GM23338 (cell line): ENCODE measurements at regions not wholly inside any gene's neighbourhood (a gene's known extent, or its start where the extent isn't known, plus 50 kb on each side); places are given as distances from the start of the nearest gene placed in this dataset.

Source experiments
- ATAC-seq: fragments of 200-7000 bp; cut with Tn5 transposase; 3 replicates; pipeline ENCODE4 v1.9.1; 2020
- DNase-seq: peaks from one replicate; pipeline ENCODE4 v3.0.0-alpha.2; 2015; ENCODE audit warnings: low spot score
- H2AFZ ChIP-seq: fragments of 200-600 bp; sonication (generic); 2 replicates; pipeline ENCODE4 v1.8.0; 2016; ENCODE audit warnings: antibody characterized with exemption, mild to moderate bottlenecking, moderate library complexity
- H3F3A ChIP-seq: fragments of 200-600 bp; sonication (generic); replicated peaks from 2 replicates; pipeline ENCODE4 v1.8.0; 2017; ENCODE audit warnings: antibody characterized with exemption, mixed run types, low read depth
- H3K27ac ChIP-seq: fragments of 200-600 bp; sonication (generic); 2 replicates; pipeline ENCODE4 v1.6.1; 2016; ENCODE audit warnings: low read depth
- H3K27me3 ChIP-seq: fragments of 200-600 bp; sonication (generic); 2 replicates; pipeline ENCODE4 v1.8.0; 2016; ENCODE audit warnings: mild to moderate bottlenecking, mixed run types, moderate library complexity; ENCODE audit not compliant: insufficient read depth
- H3K36me3 ChIP-seq: fragments of 200-600 bp; sonication (generic); 2 replicates; pipeline ENCODE4 v1.8.0; 2016; ENCODE audit warnings: mild to moderate bottlenecking; ENCODE audit not compliant: insufficient read depth
- H3K4me1 ChIP-seq: fragments of 200-600 bp; sonication (generic); 2 replicates; pipeline ENCODE4 v1.8.0; 2016; ENCODE audit warnings: mild to moderate bottlenecking, moderate library complexity; ENCODE audit not compliant: insufficient read depth
- H3K4me2 ChIP-seq: fragments of 200-600 bp; sonication (generic); 2 replicates; pipeline ENCODE4 v1.7.1; 2017; ENCODE audit warnings: mixed run types
- H3K4me3 ChIP-seq: fragments of 200-600 bp; sonication (generic); 2 replicates; pipeline ENCODE4 v1.6.1; 2016; ENCODE audit warnings: mixed run types
- H3K79me2 ChIP-seq: fragments of 200-600 bp; sonication (generic); replicated peaks from 2 replicates; pipeline ENCODE4 v1.8.0; 2017; ENCODE audit warnings: mild to moderate bottlenecking; ENCODE audit not compliant: insufficient read depth
- H3K9me2 ChIP-seq: fragments of 200-600 bp; sonication (generic); 2 replicates; pipeline ENCODE4 v1.8.0; 2017; ENCODE audit not compliant: insufficient read depth
- H4K20me1 ChIP-seq: fragments of 200-600 bp; sonication (generic); replicated peaks from 2 replicates; pipeline ENCODE4 v1.8.0; 2017; ENCODE audit warnings: mild to moderate bottlenecking; ENCODE audit not compliant: insufficient read depth
- H3K27ac Mint-ChIP-seq: 2 replicates; pipeline ENCODE4 v1.8.0; 2020; ENCODE audit warnings: inconsistent platforms, mild to moderate bottlenecking, moderate library complexity, mixed read lengths
- H3K27me3 Mint-ChIP-seq: 3 replicates; pipeline ENCODE4 v1.8.0; 2022; ENCODE audit warnings: low read depth, mild to moderate bottlenecking, moderate library complexity, mixed read lengths, inconsistent platforms; ENCODE audit not compliant: insufficient read depth, poor library complexity
- H3K36me3 Mint-ChIP-seq: 3 replicates; pipeline ENCODE4 v1.8.0; 2021; ENCODE audit warnings: low read depth, mild to moderate bottlenecking, inconsistent platforms, moderate library complexity, mixed read lengths
- H3K4me1 Mint-ChIP-seq: 3 replicates; pipeline ENCODE4 v1.8.0; 2020; ENCODE audit warnings: mild to moderate bottlenecking, inconsistent platforms, mixed read lengths
- H3K4me3 Mint-ChIP-seq: 3 replicates; pipeline ENCODE4 v1.8.0; 2021; ENCODE audit warnings: moderate library complexity, mild to moderate bottlenecking, inconsistent platforms, mixed read lengths
- H3K9me3 Mint-ChIP-seq: 3 replicates; pipeline ENCODE4 v1.8.0; 2020; ENCODE audit warnings: moderate library complexity, mild to moderate bottlenecking, inconsistent platforms, mixed read lengths
- CREB1 ChIP-seq: fragments of 250-450 bp; sonication (Bioruptor Pico); IDR thresholded peaks from 2 replicates; pipeline ENCODE4 v1.5.0; 2020; ENCODE audit warnings: low read depth, mild to moderate bottlenecking, moderate library complexity
- EZH2 ChIP-seq: fragments of 200-600 bp; sonication (generic); IDR thresholded peaks from one replicate; pipeline ENCODE4 v1.8.0; 2017; ENCODE audit warnings: antibody characterized with exemption, mild to moderate bottlenecking, low read depth; ENCODE audit not compliant: unreplicated experiment
- EZH2phosphoT487 ChIP-seq: fragments of 200-600 bp; sonication (generic); IDR thresholded peaks from one replicate; pipeline ENCODE4 v1.8.1; 2018; ENCODE audit warnings: antibody characterized with exemption; ENCODE audit not compliant: unreplicated experiment
- JUNB ChIP-seq: IDR thresholded peaks from one replicate; pipeline ENCODE4 v1.6.1; 2016; ENCODE audit warnings: antibody characterized with exemption; ENCODE audit not compliant: unreplicated experiment
- NANOG ChIP-seq: IDR thresholded peaks from 2 replicates; pipeline ENCODE4 v1.6.1; 2016; ENCODE audit warnings: antibody characterized with exemption, borderline replicate concordance
- POLR2AphosphoS5 ChIP-seq: IDR thresholded peaks from 2 replicates; pipeline ENCODE4 v1.6.1; 2016; ENCODE audit warnings: antibody characterized with exemption, low read depth
- STAT1 ChIP-seq: IDR thresholded peaks from one replicate; pipeline ENCODE4 v1.6.1; 2016; ENCODE audit warnings: antibody characterized with exemption; ENCODE audit not compliant: unreplicated experiment
- ZNF331 ChIP-seq: fragments of 250-450 bp; sonication (Bioruptor Pico); IDR thresholded peaks from 2 replicates; pipeline ENCODE4 v1.5.0; 2020; ENCODE audit warnings: low read depth, mild to moderate bottlenecking, moderate library complexity
- ZNF462 ChIP-seq: fragments of 250-450 bp; sonication (Bioruptor Pico); IDR thresholded peaks from 2 replicates; pipeline ENCODE4 v1.5.0; 2020; ENCODE audit warnings: mild to moderate bottlenecking, moderate library complexity
- TF ChIP-seq, protein P1 (sequence below), 2 experiments: fragments of 200-600 bp in 1 of 2; sonication (generic) in 1 of 2; conservative IDR thresholded peaks; 2 replicates each; pipeline versions ENCODE4 v1.5.1 to v1.6.1; 2016 to 2017; ENCODE audit warnings: antibody characterized with exemption in 2 of 2, low read depth in 2 of 2, mild to moderate bottlenecking in 2 of 2, moderate library complexity in 1 of 2

DNA sequence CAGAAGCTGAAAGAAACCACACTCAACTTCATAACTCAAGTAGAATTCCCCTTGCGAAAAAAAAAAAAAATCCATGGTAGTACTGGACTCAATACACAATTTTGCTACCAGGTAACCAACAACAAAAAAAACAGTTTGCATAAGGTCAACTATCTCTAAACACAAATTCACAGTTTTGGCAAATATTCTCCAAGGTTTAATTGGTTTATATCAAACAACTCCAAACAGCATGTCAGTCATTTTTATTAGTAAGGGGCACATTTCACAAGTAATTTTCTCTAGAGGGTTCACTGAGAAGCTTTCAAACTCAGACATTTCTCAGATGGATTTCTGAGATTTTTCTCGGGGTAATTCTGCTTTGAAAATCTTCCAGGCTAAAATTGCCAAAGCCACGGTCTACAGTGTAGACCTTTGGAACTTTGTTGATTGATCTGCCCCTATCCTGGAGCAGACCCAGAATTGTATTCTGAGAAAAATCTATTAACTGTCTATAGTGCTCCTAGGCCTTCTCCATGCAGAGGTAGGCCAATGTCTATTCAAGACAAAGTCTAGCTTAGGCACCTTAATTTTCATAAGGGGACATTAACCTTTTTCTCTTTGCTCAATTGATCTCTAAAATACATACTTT is 73.7 kb upstream of the NFKB1 start:
- no peaks in the 10 kb centered on the region for H3K79me2 ChIP-seq
- H4K20me1 ChIP-seq, result no peaks in the 10 kb centered on the region
- H3K4me1 Mint-ChIP-seq, result peaks cover 10% of the 10 kb centered on the region
- no peaks in the 10 kb centered on the region for H3K36me3 ChIP-seq
- no peak for DNase-seq
- no peaks in the 10 kb centered on the region for H3F3A ChIP-seq
- no peak overlapping the region for H3K4me3 Mint-ChIP-seq
- no peaks in the 10 kb centered on the region for H3K27me3 ChIP-seq
- TF ChIP-seq CREB1 (CRISPR knock-in tag) (no peak), NANOG (no peak), ZNF331 (CRISPR knock-in tag) (no peak), STAT1 (no peak), EZH2 (no peak), POLR2AphosphoS5 (no peak), JUNB (no peak)
- TF ChIP-seq, protein P1, sequence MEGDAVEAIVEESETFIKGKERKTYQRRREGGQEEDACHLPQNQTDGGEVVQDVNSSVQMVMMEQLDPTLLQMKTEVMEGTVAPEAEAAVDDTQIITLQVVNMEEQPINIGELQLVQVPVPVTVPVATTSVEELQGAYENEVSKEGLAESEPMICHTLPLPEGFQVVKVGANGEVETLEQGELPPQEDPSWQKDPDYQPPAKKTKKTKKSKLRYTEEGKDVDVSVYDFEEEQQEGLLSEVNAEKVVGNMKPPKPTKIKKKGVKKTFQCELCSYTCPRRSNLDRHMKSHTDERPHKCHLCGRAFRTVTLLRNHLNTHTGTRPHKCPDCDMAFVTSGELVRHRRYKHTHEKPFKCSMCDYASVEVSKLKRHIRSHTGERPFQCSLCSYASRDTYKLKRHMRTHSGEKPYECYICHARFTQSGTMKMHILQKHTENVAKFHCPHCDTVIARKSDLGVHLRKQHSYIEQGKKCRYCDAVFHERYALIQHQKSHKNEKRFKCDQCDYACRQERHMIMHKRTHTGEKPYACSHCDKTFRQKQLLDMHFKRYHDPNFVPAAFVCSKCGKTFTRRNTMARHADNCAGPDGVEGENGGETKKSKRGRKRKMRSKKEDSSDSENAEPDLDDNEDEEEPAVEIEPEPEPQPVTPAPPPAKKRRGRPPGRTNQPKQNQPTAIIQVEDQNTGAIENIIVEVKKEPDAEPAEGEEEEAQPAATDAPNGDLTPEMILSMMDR (conservative IDR thresholded peaks at IDR 0.05; ENCODE audit: low read depth in 2 of 2), result no peak
- no peak for ATAC-seq
- no peak overlapping the region for H3K27ac Mint-ChIP-seq
- H3K27ac ChIP-seq, result no peak overlapping the region
- no peaks in the 10 kb centered on the region for H3K9me2 ChIP-seq
- H2AFZ ChIP-seq, result no peak overlapping the region
- peaks cover 6% of the 10 kb centered on the region; the same call in 2 of the 3 replicates for H3K36me3 Mint-ChIP-seq
- no peaks in the 10 kb centered on the region for H3K4me1 ChIP-seq
- H3K4me2 ChIP-seq, result no peak overlapping the region
- H3K27me3 Mint-ChIP-seq, result no peaks in the 10 kb centered on the region
- H3K9me3 Mint-ChIP-seq, result peaks cover 5% of the 10 kb centered on the region; the same call in 1 of the 3 replicates
- H3K4me3 ChIP-seq, result no peak overlapping the region

DNA sequence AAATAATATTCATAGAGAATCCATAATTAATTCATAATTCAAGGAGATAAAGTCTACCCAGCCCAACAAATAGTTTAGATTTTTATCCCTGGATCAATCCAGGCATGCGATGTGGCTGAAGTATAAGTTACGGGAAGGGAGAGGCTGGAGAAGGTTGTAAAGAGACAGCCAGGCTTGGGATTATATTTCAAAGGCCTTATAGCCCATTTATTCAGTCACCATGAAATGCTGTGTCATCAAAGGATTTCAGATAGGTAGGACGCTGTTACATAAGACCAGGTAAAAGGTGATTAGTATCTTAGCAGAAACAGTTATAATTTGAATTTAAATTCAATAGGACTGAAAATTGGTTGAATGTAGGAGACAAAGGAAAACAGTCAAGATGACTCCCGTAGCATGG is 73.0 kb upstream of the NFKB1 start:
- Histone ChIP-seq H3K27ac (no peak overlapping the region), H3K4me3 (no peak overlapping the region), H3K4me1 (no peaks in the 10 kb centered on the region), H3K9me2 (no peaks in the 10 kb centered on the region), H4K20me1 (no peaks in the 10 kb centered on the region), H3K4me2 (no peak overlapping the region), H3F3A (no peaks in the 10 kb centered on the region), H2AFZ (no peak overlapping the region), H3K27me3 (no peaks in the 10 kb centered on the region), H3K79me2 (no peaks in the 10 kb centered on the region), H3K36me3 (no peaks in the 10 kb centered on the region)
- no peak for ATAC-seq
- no peak for DNase-seq
- Mint-ChIP-seq H3K9me3 (peaks cover under 1% of the 10 kb centered on the region; the same call in 1 of the 3 replicates), H3K27ac (no peak overlapping the region), H3K4me3 (no peak overlapping the region), H3K36me3 (peaks cover under 1% of the 10 kb centered on the region; the same call in 1 of the 3 replicates), H3K27me3 (no peaks in the 10 kb centered on the region), H3K4me1 (peaks cover 10% of the 10 kb centered on the region)
- TF ChIP-seq STAT1 (no peak), EZH2 (no peak), ZNF331 (CRISPR knock-in tag) (no peak), ZNF462 (CRISPR knock-in tag) (no peak), NANOG (no peak), POLR2AphosphoS5 (no peak), EZH2phosphoT487 (no peak)
